ENCODE measurements at regions not wholly inside any gene's neighbourhood (a gene's known extent, or its start where the extent isn't known, plus 50 kb on each side); places are given as distances from the start of the nearest gene placed in this dataset.

DNA sequence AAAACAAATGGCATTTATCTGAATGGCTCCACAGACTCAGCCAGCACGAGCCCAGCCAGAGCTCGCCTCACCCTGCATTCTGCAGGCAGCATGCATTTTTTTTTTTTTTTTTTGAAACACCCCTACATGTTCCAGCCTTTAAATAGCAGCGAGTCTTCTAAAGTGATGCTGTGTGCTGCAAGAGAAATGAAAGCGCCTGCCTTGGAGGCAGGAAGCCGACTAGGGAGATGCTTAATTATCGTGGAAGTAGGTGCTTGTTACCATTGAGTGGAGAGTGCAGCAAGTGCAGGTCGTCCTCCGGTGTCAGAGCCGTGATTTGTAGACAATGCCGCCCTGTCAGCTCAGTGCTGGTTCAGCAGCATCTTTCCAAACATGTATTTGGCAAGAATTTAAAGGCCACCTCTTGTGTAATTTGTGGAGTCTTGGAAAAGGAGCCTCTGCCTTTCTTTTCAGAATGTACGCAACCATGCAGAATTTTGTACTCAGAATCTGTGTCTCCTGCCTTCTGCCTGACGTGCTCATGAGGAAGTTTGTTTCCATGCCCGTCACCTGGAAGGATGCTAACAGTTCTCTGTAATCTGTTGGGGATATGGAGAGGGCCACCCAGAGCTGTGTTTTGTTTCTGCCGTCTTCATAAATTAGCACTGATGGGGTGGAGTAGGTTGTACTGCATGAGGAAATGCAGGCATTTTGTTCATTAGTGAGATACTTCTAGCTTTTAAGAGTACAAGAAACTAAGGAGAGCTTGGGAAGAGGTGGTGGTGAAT is 345.9 kb upstream of the RGS6 start:
- no peak for DNase-seq (ENCODE audit: extremely low read depth, low read depth)

DNA sequence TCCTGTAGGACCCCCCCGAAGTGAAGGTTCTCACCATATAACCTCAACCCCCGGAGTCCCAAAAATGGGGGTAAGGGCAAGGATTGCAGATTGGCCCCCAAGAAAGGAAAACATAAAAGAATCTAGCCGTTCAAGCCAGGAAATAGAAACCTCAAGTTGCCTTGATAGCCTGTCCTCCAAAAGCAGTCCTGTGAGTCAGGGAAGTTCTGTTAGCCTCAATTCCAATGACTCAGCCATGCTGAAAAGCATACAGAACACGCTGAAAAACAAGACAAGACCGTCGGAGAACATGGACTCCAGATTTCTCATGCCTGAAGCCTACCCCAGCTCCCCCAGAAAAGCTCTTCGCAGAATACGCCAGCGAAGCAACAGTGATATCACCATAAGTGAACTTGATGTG is 344.2 kb upstream of the RGS6 start:
- DNase-seq (ENCODE audit: extremely low read depth, low read depth) = no peak

DNA sequence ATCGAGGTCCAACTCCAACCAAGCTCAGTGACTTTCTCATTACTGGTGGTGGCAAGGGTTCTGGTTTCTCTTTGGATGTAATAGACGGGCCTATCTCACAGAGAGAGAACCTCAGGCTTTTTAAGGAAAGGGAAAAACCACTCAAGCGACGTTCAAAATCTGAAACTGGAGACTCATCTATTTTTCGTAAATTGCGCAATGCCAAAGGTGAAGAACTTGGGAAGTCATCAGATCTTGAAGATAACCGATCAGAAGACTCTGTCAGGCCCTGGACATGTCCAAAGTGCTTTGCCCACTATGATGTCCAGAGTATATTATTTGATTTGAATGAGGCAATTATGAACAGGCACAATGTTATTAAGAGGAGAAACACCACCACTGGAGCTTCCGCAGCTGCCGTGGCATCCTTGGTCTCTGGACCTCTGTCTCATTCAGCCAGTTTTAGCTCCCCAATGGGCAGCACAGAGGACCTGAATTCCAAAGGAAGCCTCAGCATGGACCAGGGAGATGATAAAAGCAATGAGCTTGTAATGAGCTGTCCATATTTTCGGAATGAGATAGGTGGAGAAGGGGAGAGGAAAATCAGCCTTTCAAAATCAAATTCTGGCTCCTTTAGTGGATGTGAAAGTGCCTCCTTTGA is 343.5 kb upstream of the RGS6 start:
- DNase-seq (ENCODE audit: extremely low read depth, low read depth) = no peak

DNA sequence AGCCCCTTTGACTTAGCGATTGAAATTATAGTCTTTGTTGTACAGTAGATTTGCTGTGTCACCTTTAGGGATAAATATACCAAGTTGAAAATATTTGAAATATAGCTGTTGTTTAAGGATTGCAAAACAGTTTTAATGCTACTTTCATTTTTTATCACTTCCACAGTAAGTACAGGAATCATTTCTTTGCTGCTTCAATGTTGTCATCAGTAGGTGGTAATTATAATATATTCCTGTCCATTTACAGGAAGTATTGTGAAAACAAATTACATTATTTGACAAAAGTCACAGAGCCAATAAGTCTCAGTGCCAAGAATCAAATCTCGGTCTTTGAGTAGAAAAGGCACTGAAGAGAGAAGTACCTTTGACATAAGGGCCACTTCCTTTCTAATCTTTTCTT is 342.6 kb upstream of the RGS6 start:
- no peak for DNase-seq (ENCODE audit: extremely low read depth, low read depth)

DNA sequence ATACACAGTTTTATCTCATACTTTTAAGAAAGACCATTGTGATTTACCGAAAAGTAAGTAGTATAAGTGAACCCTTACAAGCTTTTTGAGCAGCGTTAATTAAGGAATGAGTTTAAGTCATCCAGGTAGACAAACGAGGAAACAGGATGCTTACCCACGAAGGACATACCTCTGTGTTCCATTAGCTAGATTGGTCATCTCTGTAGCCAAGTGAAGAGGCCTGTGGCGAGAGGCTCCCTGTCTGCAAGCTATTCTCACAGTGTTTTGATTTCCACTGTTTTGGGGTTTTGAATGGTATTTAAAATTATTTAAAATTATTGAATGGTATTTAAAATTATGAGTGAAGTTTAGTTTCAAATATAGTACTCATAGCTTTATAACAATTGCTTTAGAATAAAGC is 342.1 kb upstream of the RGS6 start:
- no peak for DNase-seq (ENCODE audit: extremely low read depth, low read depth)

DNA sequence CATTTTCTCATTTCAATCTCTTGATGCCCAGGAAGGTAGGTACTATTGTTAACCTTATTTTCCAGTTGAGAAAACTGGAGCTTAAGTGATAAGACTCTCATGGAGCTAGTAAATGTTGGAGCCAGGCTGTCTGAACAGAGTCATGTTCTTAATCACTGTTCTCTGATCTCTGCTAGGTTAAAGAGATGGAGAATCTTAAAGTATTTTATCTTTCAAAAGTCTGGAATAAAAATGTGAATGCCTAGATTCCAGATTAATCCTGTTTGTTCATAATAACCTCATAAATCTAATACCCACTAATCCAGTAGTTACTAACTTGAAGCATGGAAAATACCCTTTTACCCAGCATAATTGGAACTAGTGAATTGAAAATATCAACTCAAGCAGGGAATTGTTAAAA is 341.0 kb upstream of the RGS6 start:
- no peak for DNase-seq (ENCODE audit: extremely low read depth, low read depth)

DNA sequence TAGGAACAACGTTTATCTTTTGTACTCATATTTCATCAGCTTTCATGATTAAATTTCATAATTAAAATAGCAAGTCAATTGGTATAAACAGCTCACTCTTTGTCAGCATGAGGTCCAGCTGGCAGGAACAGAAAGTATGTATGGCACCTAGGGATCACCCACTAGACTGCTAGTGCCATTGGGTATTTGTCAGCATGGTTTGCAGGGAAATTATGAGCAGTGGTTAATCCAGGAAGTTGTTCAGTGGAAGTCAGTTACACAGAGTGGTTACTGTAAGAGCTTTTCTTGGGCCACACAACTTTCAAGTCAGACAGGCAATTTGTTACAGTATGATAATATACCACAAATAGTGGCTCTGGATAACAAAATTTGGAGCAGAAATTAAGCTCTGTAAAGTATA is 340.3 kb upstream of the RGS6 start:
- no peak for DNase-seq (ENCODE audit: extremely low read depth, low read depth)

DNA sequence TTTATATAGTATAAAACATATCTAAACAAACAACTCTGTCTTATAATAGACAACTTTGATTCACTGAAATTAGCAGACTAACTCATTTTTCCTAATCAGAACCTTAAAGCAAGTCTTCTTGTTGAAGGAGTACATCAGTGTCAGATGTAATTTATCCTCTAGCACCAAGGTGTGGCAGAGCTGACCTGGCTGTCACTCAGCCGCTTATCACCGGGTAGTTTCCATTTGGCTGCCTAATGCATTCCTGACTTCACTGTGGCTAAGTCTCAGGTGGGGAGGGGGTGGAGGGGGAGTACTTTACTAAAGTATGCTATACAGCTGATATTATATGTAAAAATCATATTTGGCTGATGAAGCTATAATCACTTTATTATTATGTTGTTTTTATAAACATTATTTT is 339.9 kb upstream of the RGS6 start:
- no peak for DNase-seq (ENCODE audit: extremely low read depth, low read depth)

DNA sequence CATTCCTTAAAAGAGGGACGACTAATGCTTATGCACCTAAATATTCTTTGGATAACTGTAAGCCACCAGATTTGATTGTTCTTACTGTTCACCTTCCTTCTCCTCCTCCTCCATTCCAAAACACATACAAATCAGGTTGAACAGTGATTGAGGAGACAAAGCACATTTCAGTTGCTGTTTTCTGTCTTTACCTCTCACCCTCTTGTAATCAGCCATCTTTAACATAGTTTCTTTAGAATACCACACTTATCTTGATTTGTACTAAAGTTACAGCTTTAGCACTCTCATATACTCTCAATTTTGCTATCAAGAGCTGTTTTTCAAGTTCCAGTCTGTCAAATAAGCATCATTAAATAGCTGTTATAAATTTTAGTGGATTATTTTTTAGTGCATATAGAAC is 338.3 kb upstream of the RGS6 start:
- DNase-seq (ENCODE audit: extremely low read depth, low read depth) = no peak

DNA sequence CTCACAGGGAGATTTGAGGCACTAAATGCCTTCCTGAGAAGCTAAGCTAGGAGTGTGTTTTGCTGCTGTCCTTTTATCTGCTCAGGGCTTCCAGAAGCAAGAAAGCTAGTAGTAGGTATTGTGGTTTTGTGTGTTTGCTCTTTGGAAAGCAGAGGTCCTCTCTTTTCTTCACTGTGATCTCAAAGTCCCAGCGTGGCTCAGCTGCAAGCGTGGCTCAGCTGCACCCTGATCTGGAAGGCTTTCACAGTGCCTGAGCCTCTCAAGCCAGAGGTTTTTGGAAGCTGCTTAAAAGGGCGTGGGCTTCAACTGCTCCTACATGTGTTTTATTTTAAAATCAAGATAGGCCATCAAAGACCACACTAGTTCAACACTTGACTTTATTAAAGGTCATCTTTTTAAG is 337.4 kb upstream of the RGS6 start:
- DNase-seq (ENCODE audit: extremely low read depth, low read depth) = no peak

DNA sequence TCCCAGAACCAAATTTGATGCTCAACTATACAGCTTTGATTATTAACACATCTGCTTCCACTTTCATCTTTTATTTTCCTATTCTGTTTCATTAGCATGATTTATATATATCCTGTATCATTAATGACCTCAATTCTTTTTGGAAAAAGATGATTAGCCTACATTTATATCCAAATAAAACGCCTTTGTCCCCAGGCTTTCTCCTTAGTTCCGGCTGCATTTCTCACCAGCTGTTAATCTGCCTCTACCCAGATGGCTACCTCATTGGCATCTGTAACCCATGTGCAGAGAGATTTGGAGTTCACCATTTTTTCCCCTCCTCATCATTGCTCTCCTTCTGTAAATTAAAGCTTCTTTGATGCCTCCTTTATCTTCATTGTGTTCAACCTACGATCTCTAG is 336.8 kb upstream of the RGS6 start:
- no peak for DNase-seq (ENCODE audit: extremely low read depth, low read depth)

DNA sequence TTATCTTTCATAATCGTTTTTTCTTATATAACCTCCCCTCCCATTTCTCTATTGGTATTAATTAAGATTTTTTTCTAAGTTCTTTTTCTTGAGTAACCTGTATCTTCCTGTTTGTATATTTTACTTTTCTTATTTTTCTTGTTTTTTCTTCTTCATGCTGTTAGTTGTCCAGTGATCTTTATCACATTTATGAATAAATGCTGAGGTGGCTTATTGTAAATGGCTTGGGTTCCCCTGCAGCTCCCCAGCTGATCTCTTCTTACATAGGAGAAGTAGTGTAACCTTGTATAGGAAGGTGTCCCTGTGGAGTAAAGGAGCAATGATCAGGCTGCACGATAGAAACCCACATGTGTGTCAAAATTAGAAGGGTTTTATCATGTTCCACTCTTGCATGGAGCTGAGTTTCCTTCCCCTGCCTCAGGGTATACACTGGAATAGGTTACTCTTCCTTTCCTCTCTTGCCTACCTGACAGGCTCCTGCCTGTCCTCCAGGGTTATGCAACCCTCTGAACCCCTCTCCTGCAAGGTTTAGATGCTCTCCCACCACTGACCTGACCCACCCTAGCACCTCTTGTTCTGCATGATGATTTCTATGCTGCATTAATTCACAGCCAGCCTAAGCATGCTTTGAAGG is 334.8 kb upstream of the RGS6 start:
- DNase-seq (ENCODE audit: extremely low read depth, low read depth) = no peak

DNA sequence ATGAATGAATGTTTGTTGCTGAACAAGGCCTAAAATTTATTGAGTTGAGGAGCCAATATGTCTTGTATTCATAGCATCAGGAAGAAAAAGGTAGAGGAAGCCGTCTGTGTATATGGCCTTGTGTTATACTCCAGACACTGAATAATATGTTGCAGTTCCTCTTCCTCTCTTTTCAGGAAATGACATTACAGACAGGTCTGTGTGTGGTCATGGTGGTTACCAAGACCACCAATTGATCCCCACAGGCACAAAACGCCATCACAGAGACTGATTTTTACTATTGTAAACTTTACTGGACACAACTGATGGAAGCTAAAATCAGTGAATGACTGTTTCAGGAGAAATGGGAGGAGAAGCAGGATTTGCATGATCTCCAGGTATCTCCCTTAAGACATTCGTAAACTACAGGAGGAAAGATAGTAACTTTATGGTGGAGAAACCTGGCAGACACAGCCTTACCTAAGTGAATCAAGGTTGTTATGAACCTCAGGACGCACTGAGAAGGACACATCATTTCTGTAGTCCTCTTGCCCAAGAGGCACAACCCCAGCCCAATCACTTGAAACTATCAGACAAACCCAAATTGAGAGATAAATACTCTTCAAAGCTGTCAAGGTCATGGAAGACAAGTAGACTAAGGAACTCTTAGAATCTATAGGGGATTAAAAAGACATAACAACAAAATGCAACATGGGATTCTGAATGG is 334.1 kb upstream of the RGS6 start:
- no peak for DNase-seq (ENCODE audit: extremely low read depth, low read depth)

DNA sequence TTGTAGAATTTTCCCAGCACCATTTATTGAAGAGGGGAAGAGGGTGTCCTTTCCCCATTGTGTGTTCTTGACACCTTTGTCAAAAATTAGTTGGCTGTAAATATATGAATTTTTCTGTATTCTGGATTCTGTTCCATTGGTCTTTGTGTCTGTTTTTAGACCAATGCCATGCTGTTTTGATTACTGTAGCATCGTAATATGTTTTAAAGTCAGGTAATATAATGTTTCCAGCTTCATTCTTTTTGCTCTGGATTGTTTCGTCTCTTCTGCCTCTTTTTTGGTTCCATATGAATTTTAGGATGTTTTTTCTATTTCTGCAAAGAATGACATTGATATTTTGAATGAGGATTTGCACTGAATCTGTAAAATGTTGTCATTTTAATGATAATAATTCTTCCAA is 331.9 kb upstream of the RGS6 start:
- no peak for DNase-seq (ENCODE audit: extremely low read depth, low read depth)

DNA sequence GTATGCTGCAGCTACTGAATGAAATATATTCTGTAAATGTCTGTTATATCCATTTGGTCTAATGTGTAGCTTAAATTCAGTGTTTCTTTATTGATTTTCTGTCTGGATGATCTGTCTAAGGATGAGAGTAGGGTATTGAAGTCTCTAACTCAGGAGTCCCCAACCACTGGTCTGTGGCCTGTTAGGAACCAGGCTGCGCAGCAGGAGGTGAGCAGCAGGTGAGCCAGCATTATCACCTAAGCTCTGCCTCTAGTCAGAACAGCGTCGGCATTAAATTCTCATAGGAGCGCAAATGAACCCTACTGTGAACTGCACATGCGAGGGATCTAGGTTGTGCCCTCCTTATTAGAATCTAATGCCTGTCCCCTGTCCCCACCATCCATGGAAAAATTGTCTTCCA is 329.7 kb upstream of the RGS6 start:
- DNase-seq (ENCODE audit: extremely low read depth, low read depth) = no peak

DNA sequence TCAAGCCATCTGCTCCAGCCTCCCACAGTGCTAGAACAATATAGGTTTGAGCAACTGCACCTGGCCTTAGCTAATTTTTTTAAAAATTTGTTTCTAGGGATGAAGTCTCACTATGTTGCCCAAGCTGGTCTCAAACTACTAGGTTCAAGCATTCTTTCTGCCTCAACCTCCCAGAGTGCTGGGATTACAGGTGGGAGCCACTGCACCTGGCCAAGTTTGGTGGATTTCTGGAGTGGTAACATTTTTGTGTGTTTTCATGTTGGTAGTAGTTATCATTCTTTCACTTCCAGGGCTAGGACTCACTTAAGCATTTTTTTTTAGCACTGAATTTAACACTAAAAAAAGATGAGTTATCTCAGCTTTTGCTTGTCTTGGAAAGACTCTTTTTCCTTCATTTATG is 328.0 kb upstream of the RGS6 start:
- no peak for DNase-seq (ENCODE audit: extremely low read depth, low read depth)

DNA sequence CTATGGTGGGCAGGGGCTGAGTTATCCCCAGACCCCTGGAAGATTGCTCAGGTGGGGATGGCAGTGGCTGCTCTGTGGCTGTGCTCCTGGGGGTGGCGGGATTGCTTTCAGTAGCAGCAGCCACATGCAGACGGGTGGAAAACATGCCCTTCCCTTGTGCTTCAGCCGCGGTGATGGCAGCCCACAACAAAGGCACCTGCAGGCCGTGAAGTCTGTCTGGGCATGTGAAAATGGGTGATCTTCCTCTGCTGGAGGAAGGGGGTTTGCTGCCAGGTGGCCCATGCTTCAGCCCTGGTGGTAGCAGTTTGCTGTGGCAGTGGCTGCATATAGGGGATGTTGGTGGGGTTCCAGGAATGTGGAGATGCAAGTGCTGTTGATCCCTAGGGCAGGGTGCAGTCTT is 326.2 kb upstream of the RGS6 start:
- no peak for DNase-seq (ENCODE audit: extremely low read depth, low read depth)

DNA sequence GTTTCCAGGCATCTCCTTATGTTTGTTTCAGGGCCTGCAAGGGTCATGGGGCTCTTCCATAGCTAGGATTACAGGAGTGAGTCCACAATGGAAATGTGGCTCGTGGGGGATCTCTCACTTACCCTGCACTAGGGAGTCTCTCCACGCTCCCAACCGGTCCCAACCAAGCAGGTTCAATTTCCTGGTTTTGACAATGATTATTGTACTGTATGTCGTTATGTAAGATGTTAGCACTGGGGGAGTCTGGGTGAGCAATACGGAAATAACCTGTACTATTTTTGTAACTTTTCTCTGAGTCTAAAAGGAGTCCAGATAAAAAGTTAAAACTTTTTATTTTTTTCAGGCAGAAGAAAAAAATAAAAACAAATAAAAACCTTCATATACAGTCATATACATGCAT is 325.7 kb upstream of the RGS6 start:
- DNase-seq (ENCODE audit: extremely low read depth, low read depth) = no peak

DNA sequence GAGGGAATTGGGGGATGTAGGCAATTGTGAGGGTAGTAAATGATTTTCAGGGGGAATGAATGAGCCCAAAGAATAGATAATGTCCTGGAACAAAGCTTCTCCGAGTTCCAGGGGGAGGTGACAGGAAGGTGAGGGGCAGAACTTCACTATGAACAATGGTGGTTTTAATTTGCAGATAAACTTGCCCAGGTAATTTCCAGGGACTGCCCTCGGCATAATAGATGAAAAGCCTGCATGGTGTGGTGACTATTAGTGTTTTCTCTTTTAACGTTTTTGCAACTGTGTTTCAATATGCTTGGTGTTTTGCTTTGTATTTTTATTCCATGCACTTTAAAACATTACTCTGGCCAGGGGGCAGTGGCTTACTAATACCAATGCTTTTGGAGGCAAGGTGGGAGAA is 325.2 kb upstream of the RGS6 start:
- no peak for DNase-seq (ENCODE audit: extremely low read depth, low read depth)

DNA sequence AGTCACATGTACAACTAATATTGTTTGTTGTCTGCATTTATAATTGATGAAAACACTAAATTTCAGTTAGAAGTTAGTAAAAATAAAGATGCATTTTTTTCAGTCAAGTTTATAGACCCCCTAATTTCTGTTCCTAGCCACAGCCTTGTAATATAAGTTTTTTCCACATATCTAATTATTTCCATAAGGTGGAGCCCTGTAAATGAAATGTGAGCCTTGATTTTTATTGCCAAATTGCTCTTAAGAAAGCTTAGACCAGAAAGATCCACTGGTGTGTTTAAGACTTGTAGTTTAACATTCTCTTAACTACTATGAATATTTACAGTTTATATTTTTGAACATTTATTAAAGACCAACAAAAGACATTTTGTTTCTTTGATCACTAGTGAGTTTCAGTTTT is 322.1 kb upstream of the RGS6 start:
- no peak for DNase-seq (ENCODE audit: extremely low read depth, low read depth)

DNA sequence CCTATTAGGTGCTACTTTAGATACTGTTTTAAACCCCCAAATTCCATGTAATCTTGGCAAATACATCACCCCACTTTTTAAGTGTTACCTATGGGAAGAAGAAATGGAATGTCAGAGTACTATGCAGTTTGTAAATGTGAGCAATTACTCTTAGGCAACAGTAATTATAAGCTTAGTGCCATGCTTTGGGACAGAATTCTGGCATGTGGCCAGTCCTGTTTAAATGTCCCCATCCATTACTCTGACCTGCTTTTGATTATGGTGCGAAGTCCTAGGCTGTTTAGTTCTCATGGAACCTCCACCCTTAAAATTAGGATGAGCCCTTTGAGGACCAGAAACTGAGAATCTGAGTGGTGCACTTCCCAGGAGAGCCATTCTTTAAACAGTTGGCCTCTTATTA is 321.4 kb upstream of the RGS6 start:
- no peak for DNase-seq (ENCODE audit: extremely low read depth, low read depth)

DNA sequence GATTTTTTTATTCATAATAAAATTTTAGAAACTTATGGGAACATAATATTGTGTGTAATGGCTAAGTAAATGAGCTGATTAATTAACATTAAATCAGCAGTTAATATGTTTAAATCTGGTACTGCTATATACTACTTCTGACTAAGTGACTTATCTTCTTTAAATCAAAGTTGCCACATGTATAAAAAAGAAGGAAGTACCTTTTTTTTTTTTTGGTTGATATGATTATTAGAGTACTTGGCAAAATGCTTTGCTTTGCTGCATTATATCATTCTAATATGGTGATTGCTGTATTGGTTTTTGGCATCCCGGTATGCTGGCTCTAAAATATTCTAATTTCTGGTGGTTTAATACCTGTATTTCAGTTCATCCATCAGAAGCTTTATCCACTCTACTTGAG is 319.1 kb upstream of the RGS6 start:
- no peak for DNase-seq (ENCODE audit: extremely low read depth, low read depth)

Data from NCI-H460 (cell line).